PC-3 (cell line): ENCODE measurements at regions not wholly inside any gene's neighbourhood (a gene's known extent, or its start where the extent isn't known, plus 50 kb on each side); places are given as distances from the start of the nearest gene placed in this dataset.
A peak's percentile ranks its signal among the peaks of the same experiment; 100 is the strongest.

ENCODE experiments used
- ATAC-seq: fragments of 200-7000 bp; cut with Tn5 transposase; 2 replicates; pipeline ENCODE4 v1.9.1; 2020; ENCODE audit warnings: mild to moderate bottlenecking, moderate library complexity
- BruUV-seq: library from RNA; stranded (reverse); fragments of 400-500 nt; replicated peaks from 2 replicates; lab custom pipeline; 2021; lab: Mats Ljungman, UMichigan
- CTCF ChIA-PET: fragments of 300-600 bp; sonication (Branson Sonifier 250); formaldehyde crosslinking; loops from one replicate; lab custom pipeline; 2022; ENCODE audit warnings: antibody characterized with exemption; lab: Charles Lee
- POLR2A ChIA-PET: fragments of 300-600 bp; sonication (Branson Sonifier 250); formaldehyde crosslinking; loops from one replicate; lab custom pipeline; 2022; ENCODE audit warnings: antibody characterized with exemption; ENCODE audit not compliant: unreplicated experiment; lab: Charles Lee
- DNase-seq: peaks from one replicate; pipeline ENCODE4 v3.0.0-alpha.2; 2015
- H2AFZ ChIP-seq: fragments of 300-600 bp; sonication (generic); 2 replicates; pipeline ENCODE4 v1.6.0; 2016; ENCODE audit warnings: antibody characterized with exemption, low read length
- H3F3A ChIP-seq: fragments of 300-600 bp; sonication (generic); one replicate; pipeline ENCODE4 v1.6.0; 2017; ENCODE audit warnings: antibody characterized with exemption, low read length, control low read depth, mild to moderate bottlenecking; ENCODE audit not compliant: unreplicated experiment
- H3K27ac ChIP-seq: fragments of 300-600 bp; sonication (generic); 2 replicates; pipeline ENCODE4 v1.5.1; 2016; ENCODE audit warnings: mild to moderate bottlenecking, low read length
- H3K27me3 ChIP-seq: fragments of 300-600 bp; sonication (generic); 2 replicates; pipeline ENCODE4 v1.6.1; 2016; ENCODE audit warnings: low read length, mixed read lengths
- H3K36me3 ChIP-seq: fragments of 300-600 bp; sonication (generic); 2 replicates; pipeline ENCODE4 v1.6.1; 2016; ENCODE audit warnings: low read depth, mixed run types, low read length, mixed read lengths
- H3K4me1 ChIP-seq: fragments of 300-600 bp; sonication (generic); 2 replicates; pipeline ENCODE4 v1.5.1; 2016; ENCODE audit warnings: low read length; ENCODE audit not compliant: insufficient read depth
- H3K4me2 ChIP-seq: fragments of 300-600 bp; sonication (generic); 2 replicates; pipeline ENCODE4 v1.6.0; 2016; ENCODE audit warnings: low read length
- H3K4me3 ChIP-seq: fragments of 300-600 bp; sonication (generic); 2 replicates; pipeline ENCODE4 v1.5.1; 2016; ENCODE audit warnings: mild to moderate bottlenecking, low read length, mixed read lengths
- H3K79me2 ChIP-seq: fragments of 300-600 bp; sonication (generic); 2 replicates; pipeline ENCODE4 v1.6.1; 2017; ENCODE audit warnings: low read length, mixed read lengths
- H3K9ac ChIP-seq: fragments of 300-600 bp; sonication (generic); 2 replicates; pipeline ENCODE4 v1.6.0; 2016; ENCODE audit warnings: mild to moderate bottlenecking, low read length
- H3K9me2 ChIP-seq: fragments of 300-600 bp; sonication (generic); replicated peaks from 2 replicates; pipeline ENCODE4 v1.6.1; 2016; ENCODE audit warnings: mixed run types, low read length, mixed read lengths
- H3K9me3 ChIP-seq: fragments of 300-600 bp; sonication (generic); 2 replicates; pipeline ENCODE4 v1.6.1; 2016; ENCODE audit warnings: low read length, mixed read lengths
- H4K20me1 ChIP-seq: fragments of 300-600 bp; sonication (generic); 2 replicates; pipeline ENCODE4 v1.6.1; 2016; ENCODE audit warnings: low read length, mixed read lengths
- EZH2 ChIP-seq: fragments of 300-600 bp; sonication (generic); IDR thresholded peaks from one replicate; pipeline ENCODE4 v1.6.1; 2017; ENCODE audit warnings: antibody characterized with exemption, mild to moderate bottlenecking, low read length; ENCODE audit not compliant: unreplicated experiment
- EZH2phosphoT487 ChIP-seq: fragments of 300-600 bp; sonication (generic); IDR thresholded peaks from 2 replicates; pipeline ENCODE4 v1.6.1; 2018; ENCODE audit warnings: mild to moderate bottlenecking, antibody characterized with exemption, low read length, borderline replicate concordance
- intact Hi-C: fragments of 100-400 bp; cut with micrococcal nuclease; formaldehyde crosslinking; loops from 2 replicates; pipeline ENCODE4 v1.9.0; 2023
- TF ChIP-seq, protein P1 (sequence below): fragments of 300-600 bp; sonication (generic); conservative IDR thresholded peaks from 2 replicates; pipeline ENCODE4 v1.5.1; 2017; ENCODE audit warnings: antibody characterized with exemption, low read depth, mild to moderate bottlenecking, low read length

DNA sequence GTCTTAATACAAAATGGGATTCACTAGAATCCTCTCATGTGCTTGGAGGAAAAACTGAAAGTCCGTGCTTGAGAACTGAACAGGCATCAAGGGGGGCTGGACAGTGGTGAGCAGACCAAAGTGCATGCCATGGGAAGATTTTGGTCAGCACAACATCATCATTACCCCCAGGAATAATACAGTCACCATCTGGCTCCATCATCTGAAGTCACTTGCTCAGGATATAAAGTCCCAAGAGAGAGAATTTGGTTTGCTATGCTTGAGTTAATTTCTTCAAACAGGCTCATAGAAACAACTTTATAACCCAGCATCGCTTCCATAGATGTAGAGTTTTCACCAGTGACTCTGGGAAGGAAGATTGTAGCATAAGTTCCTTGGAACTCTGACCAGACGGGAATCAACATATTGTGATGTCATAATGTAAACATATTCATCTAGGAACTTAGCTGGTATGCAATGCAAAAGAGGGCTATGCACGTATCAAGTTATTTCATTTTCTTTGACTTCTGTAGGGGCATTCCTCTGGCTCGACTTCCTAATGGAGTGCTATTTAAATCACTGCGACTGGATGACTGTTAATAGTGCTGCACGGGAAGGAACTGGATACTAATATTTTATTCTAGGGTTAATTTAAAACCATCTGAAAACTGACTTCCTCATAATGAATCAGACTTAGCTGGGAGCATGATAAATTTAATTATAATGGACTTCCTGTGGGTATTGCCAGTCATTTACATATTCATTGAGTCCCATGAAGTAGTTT lies 145.2 kb downstream of the MTRR start:
- ChIA-PET CTCF (no interaction called here), POLR2A (no interaction called here)
- H3K79me2 ChIP-seq, result no peaks in the 10 kb centered on the region
- H3K9me3 ChIP-seq, result no peaks in the 10 kb centered on the region
- H3K4me2 ChIP-seq, result no peak overlapping the region
- H2AFZ ChIP-seq, result no peak overlapping the region
- no peak overlapping the region for H3K9ac ChIP-seq
- no peaks in the 10 kb centered on the region for H3K9me2 ChIP-seq
- H4K20me1 ChIP-seq, result no peaks in the 10 kb centered on the region
- H3K27me3 ChIP-seq, result peaks cover 33% of the 10 kb centered on the region
- DNase-seq (peak; percentile 34), ATAC-seq (no peak)
- TF ChIP-seq EZH2phosphoT487 (no peak), EZH2 (no peak)
- TF ChIP-seq, protein P1, sequence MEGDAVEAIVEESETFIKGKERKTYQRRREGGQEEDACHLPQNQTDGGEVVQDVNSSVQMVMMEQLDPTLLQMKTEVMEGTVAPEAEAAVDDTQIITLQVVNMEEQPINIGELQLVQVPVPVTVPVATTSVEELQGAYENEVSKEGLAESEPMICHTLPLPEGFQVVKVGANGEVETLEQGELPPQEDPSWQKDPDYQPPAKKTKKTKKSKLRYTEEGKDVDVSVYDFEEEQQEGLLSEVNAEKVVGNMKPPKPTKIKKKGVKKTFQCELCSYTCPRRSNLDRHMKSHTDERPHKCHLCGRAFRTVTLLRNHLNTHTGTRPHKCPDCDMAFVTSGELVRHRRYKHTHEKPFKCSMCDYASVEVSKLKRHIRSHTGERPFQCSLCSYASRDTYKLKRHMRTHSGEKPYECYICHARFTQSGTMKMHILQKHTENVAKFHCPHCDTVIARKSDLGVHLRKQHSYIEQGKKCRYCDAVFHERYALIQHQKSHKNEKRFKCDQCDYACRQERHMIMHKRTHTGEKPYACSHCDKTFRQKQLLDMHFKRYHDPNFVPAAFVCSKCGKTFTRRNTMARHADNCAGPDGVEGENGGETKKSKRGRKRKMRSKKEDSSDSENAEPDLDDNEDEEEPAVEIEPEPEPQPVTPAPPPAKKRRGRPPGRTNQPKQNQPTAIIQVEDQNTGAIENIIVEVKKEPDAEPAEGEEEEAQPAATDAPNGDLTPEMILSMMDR, result no peak
- no peak overlapping the region for H3K27ac ChIP-seq
- H3K4me3 ChIP-seq, result no peak overlapping the region
- no peaks in the 10 kb centered on the region for H3K4me1 ChIP-seq
- no peaks in the 10 kb centered on the region for H3K36me3 ChIP-seq
- BruUV-seq, result no TSS peak
- H3F3A ChIP-seq, result no peaks in the 10 kb centered on the region
- intact Hi-C loops, result no loop called here

DNA sequence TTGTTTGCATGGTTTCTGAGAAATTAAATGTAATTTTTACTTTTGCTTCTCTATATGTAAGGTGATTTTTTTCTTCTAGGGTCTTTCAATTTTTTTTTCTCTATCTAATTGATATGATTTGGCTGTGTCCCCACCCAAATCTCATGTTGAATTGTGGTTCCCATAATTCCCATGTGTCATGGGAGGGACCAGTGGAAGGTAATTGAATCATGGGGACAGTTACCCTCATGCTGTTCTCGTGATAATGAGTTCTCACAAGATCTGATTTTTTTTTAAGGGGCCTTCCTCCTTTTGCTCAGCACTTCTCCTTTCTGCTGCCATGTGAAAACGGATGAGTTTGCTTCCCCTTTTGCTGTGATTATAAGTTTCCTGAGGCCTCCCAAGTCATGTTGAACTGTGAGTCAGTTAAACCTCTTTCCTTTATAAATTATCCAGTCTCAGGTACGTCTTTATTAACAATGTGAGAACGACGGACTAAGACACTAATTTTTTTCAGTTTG lies 150.8 kb downstream of the MTRR start:
- H3K79me2 ChIP-seq, result no peaks in the 10 kb centered on the region
- H2AFZ ChIP-seq, result no peak overlapping the region
- no peaks in the 10 kb centered on the region for H3K36me3 ChIP-seq
- POLR2A ChIA-PET, result no interaction called here
- DNase-seq (no peak), ATAC-seq (no peak)
- H3K27me3 ChIP-seq, result peaks cover 15% of the 10 kb centered on the region; the same call in 1 of the 2 replicates
- intact Hi-C loops, result no loop called here
- no peak overlapping the region for H3K4me3 ChIP-seq
- CTCF ChIA-PET, result no interaction called here
- H4K20me1 ChIP-seq, result no peaks in the 10 kb centered on the region
- no peaks in the 10 kb centered on the region for H3K9me2 ChIP-seq
- H3K4me1 ChIP-seq, result no peaks in the 10 kb centered on the region
- no TSS peak for BruUV-seq
- no peak overlapping the region for H3K4me2 ChIP-seq
- no peaks in the 10 kb centered on the region for H3K9me3 ChIP-seq
- H3K9ac ChIP-seq, result no peak overlapping the region
- no peaks in the 10 kb centered on the region for H3F3A ChIP-seq
- TF ChIP-seq EZH2phosphoT487 (no peak), EZH2 (no peak)
- TF ChIP-seq, protein P1, result no peak
- H3K27ac ChIP-seq, result no peak overlapping the region

DNA sequence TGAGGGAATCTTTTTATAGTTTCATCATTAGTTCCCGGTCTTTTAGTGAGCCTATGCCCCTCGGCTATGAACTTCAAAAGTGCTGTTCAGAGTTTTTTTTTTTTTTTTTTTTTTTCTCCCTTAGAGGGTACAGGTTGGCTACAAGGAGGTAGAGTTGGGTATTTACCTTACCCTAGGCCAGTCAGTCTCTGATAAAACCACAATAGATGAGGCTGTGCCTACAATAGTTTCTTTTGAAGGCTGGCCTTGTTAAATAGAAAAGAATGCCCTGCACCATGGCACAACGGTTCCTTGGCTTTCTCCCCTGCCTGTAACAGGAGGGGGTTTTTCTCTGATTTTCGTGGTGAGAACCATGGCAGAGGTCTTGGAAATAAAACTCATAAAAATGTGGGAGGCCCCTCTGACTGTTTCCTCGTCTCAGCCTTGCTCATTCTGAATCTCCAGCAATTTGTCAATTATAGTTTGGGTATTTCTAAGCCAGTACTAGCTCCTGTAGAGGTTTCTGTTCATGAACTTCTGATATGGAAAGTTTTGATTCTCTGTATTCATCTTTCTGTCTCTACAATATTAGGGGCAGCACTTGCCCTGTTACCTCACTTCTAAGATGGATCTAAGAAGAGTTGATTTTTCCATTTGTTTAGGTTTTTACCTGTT lies 152.0 kb downstream of the MTRR start:
- Histone ChIP-seq H3K9me3 (no peaks in the 10 kb centered on the region), H2AFZ (no peak overlapping the region), H3K4me1 (no peaks in the 10 kb centered on the region), H3K4me3 (no peak overlapping the region), H3F3A (no peaks in the 10 kb centered on the region), H3K36me3 (no peaks in the 10 kb centered on the region), H3K4me2 (no peak overlapping the region), H3K27ac (no peak overlapping the region), H3K9ac (no peak overlapping the region), H4K20me1 (no peaks in the 10 kb centered on the region), H3K79me2 (no peaks in the 10 kb centered on the region), H3K9me2 (no peaks in the 10 kb centered on the region), H3K27me3 (peaks cover 24% of the 10 kb centered on the region; the same call in 1 of the 2 replicates)
- DNase-seq (no peak), ATAC-seq (no peak)
- TF ChIP-seq EZH2phosphoT487 (no peak), EZH2 (no peak)
- TF ChIP-seq, protein P1, result no peak
- intact Hi-C loops, result no loop called here
- ChIA-PET CTCF (no interaction called here), POLR2A (no interaction called here)
- no TSS peak for BruUV-seq
